DMS 273 (cell line): ENCODE measurements at regions not wholly inside any gene's neighbourhood (a gene's known extent, or its start where the extent isn't known, plus 50 kb on each side); places are given as distances from the start of the nearest gene placed in this dataset.
A peak's percentile ranks its signal among the peaks of the same experiment; 100 is the strongest.
"Not testable (repeated sequence)": the region's sequence is repeated elsewhere in the genome, so short reads cannot be mapped to it uniquely, and the experiment has no call there.

Experiments used
- DNase-seq: peaks from one replicate; lab custom pipeline; 2025; ENCODE audit not compliant: unreplicated experiment; lab: John Stamatoyannopoulos, UW

- DNase-seq = no peak
These were observed 158.6 kb upstream of the ALG10B start for GRCh38 chr12:38157933-38158401.

- DNase-seq = no peak
These were observed 158.0 kb upstream of the ALG10B start for GRCh38 chr12:38158428-38159091.

DNA sequence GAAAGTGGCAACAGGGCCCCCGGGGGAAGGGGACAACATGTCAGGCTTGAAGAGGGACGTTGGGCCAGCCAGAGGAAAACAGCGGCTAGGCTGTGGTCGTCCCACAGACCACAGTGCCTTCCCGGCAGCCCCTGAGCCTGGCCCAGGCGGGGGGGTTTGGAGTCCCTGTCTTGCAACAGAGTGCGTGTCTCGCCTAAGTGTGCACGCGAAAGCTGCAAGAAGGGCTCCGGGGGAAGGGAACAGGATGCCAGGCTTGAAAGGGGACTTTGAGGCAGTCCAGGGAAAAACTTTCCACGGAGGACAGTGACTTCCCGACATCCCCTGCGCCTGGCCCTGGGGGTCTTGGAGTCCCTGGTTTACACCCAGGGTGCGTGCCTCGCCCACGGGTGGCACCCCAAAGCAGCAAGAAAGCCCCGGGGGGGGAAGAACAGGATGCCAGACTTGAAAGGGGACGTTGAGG is 157.5 kb upstream of the ALG10B start:
- DNase-seq = no peak

- DNase-seq = no peak
These were observed 156.8 kb upstream of the ALG10B start for GRCh38 chr12:38159591-38160317.

DNA sequence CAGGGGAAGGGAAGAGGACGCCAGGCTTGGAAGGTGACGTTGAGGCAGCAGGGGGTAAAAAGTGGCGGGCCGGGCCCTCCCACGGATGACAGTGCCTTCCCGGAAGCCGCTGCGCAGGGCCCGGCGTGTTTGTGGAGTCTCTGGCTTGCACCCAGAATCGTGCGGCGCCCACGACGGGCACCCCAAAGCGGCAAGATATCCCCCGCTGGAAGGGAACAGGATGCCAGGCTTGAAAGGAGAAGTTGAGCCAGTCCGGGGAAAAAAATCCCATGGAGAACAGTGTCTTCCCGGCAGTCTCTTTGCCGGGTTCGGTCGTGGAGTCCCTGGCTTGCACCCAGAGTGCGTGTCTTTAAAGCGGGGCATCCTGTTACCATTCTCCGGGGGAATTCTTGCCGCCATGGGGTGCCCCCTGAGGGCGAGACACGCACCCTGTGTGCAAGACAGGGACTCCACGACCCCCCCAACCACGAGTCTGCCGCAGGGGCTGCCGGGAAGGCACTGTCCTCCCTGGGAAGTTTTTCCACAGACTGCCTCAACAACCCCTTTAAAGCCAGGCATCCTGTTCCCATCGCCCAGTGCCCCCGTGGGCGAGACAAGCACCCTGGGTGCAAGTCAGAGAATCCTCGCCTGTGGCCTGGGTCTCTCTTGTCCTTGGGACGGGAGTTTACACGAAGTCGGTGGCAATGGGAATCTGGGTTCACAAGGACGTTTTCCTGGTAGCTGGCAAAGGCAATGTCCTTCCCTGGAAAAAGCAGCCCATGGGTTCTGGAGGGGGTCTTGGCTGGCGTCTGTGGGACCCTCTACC is 156.1 kb upstream of the ALG10B start:
- DNase-seq = no peak

- peak; percentile 8 for DNase-seq
These were observed 155.2 kb upstream of the ALG10B start for GRCh38 chr12:38161123-38162000.

DNA sequence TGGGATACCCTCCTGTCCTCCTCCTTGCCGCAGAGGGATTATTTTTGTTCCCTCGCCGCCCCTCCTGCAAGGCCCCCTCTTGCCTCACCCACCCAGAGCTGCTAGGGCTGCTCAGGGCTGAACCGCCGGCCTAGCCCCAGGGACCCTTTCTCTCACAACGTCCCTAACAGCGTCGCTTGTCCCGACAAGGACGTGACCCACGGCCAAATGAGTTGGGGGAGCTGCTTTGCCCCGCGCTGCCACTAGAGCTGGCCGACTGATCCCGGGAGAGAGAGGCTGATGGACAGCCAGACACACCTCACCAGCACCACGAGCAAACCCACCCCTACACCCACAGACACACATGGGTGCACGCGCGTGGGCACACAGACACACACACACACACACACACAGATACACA is 154.6 kb upstream of the ALG10B start:
- no peak for DNase-seq

DNA sequence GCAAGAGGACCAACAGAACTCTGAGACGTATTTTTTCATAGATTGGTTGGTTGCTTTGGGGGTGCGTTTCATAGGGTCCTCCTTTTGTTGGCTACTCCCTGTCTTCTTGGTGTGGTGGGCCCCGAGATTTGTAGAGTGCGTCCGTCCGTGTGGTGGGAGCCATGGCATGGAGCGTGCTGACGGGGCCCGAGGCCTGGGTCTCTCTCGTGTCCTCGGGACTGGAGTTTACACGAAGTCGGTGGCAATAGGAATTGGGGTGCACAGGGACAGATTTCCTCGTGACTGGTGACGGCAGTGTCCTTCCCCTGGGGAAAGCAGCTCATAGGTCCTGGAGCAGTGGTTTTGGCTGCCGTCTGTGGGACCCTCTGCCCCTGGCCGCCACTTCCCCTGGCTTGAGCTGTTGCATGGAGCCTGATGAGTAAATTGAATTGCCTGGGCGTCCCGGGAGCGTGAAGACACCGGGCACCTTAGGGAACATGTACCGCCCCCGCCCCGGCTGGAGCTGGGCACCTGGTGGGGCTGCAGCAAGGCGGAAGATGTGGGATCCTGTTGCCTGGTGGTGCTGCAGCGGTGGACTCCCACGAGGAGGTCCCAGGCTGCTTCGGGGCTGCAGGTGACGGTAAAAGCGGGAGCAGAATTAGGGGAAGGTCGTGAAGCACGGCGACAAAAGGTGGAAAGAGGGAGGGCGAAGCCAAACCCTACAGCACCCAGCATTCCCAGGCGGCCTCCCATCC is 153.7 kb upstream of the ALG10B start:
- DNase-seq = no peak

DNA sequence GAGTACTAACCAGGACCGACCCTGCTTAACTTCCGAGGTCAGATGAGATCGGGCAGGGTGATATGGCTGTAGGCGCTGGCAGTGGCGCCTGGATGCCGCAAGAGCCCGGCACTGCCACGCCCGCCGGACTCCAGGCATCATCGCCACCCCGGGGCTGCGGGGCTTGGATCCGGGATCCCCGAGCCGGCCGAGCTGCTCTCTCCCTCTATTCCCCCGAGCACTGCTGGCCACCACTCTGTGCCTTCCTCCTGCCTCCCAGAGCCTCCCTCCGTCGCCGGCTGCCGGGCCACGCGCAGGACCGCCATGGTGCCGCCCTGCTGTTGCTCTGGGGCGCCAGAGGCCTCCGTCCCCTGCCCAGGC is 153.2 kb upstream of the ALG10B start:
- DNase-seq = no peak

GRCh38 chr12:38166225-38166624 is 150.3 kb upstream of the ALG10B start:
- DNase-seq = no peak

- no peak for DNase-seq
These were observed 141.0 kb upstream of the ALG10B start for GRCh38 chr12:38175538-38175937.

DNA sequence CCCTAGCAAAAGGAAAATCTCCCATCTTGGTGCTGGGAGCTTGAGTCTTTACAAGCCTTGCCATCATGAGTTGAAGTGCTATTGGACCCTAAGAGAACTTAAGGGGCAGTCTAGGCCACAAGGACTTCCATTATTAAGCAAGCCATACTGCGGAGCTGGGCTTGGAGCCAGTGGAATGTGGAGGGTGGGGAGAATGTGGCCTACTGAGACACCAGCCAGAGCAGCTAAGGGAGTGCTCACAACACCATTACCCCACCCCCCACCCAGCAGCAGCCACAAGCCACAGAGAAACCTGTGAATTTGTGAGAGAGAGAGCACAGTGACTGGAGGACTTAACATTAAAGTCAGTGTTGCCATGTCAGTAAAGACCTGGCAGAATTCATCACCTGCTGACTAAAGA is 133.0 kb upstream of the ALG10B start:
- not testable (repeated sequence) for DNase-seq

- not testable (repeated sequence) for DNase-seq
These were observed 119.3 kb upstream of the ALG10B start for GRCh38 chr12:38197286-38197685.

- DNase-seq = no peak
These were observed 114.9 kb upstream of the ALG10B start for GRCh38 chr12:38201461-38202276.

DNA sequence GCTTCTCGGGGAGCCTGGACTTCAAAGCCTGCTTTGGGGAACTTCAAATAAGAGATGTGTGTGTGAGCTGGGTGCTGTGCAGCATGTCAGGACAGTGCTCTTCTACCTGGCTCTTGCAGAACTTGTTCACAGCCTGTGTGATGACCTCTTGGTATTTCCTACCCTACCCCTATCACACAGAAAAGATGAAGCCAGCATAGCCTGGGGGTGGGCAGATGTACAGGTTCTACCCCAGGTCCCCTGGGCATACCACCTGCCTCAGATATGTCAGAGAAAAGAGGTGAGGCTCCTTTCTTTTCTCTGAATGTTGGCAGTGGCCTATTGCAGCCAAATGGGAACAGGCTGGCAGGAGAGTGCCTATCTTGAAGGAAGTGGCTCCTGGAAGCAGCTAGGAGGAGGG is 111.7 kb upstream of the ALG10B start:
- DNase-seq = no peak

DNA sequence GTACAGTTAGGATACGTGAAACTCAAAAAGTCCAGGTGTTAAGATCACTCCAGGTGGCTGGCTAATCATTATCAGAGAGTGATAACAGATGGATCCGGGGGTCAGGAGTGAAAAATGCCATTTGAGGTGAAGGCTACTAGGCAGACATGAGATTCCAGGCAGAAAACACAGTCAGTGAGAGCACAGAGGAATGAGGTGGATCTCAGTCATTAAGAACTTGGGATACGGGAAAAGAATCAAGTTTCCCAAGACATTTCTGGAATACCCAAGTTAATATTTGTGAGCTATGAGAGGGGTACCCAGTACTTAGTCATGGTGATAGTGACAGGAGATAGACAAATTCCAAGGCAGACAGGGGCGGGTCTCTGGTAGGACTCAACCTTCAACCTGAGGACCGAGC is 94.6 kb upstream of the ALG10B start:
- DNase-seq = no peak

GRCh38 chr12:38238328-38238727 is 78.2 kb upstream of the ALG10B start:
- not testable (repeated sequence) for DNase-seq

DNA sequence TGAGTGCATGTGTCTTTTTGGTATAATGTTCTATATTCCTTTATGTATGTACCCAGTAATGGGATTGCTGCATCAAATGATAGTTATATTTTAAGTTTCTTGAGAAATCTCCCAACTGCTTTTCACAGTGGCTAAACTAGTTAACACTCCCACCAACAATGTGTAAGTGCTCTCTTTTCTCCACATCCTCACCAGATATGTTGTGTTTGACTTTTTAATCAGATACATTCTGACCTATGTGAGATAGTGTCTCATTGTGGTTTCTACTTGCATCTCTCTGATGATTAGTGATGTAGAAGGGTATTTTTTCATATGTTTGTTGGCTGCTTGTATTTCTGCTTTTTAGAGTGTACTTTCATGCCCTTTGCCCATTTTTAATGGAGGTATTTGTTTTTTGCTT is 62.8 kb upstream of the ALG10B start:
- DNase-seq = no peak

DNA sequence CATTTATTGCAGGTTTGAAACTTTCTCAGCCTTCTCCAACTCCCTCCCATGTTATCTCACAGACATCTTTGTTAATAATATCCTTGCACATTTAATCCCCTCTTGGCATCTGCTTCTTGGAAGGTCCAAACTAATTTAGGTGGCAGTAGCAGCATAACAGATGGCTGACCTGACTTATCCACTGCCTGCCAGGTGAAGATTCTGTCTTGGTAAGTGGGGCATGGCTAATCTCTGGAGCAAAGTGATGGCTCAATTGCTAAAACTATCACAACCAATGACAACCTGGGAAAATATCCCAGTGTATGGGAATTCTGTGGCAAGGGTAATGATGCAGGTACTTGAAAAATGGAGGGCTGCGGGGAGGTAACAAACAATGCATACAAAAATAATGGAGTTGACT is 58.2 kb upstream of the ALG10B start:
- DNase-seq = no peak
